UCSD-AML1 (cell line): ENCODE measurements at regions not wholly inside any gene's neighbourhood (a gene's known extent, or its start where the extent isn't known, plus 50 kb on each side); places are given as distances from the start of the nearest gene placed in this dataset.

Source experiments
- DNase-seq: peaks from one replicate; lab custom pipeline; 2025; ENCODE audit not compliant: unreplicated experiment; lab: John Stamatoyannopoulos, UW

- no peak for DNase-seq
These were observed 214.7 kb downstream of the QDPR start for GRCh38 chr4:17296921-17297890.

GRCh38 chr4:17293901-17294300 lies 218.0 kb downstream of the QDPR start:
- DNase-seq: no peak

- no peak for DNase-seq
These were observed 223.7 kb downstream of the QDPR start for GRCh38 chr4:17288151-17288550.

DNA sequence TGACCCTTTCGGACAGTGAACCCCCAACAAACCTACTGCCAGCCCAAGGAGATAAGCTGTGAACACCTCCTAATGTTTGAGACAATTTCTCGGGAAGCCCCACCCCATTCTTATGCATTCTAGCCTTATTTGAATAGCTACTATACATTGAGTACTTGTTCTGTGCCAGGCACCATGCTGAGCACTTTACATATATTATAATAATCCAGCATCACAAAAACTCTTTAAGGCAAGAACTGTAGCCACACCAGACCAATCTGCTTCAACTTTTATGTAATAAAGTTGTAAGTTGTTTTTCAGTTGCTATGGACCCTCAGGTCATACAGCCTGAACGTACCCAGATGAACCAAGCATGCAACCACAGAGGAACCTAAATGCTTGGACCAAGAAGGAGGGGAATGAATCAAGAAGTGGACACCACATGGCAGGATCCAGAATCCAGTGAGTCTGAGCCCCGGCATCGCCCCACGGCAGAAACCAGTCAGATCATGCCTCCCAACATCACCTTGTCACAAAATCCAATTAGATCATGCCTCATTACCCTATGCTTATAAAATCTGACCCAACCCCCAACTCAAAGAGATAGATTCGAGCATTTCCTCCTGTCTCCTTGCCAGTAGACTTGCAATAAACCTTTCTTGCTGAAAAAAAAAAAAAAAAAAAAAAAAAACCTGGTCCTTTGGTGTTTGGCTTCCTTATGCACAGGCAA lies 225.0 kb downstream of the QDPR start:
- DNase-seq: no peak

- DNase-seq: no peak
These were observed 226.1 kb downstream of the QDPR start for GRCh38 chr4:17285747-17286146.

- DNase-seq: no peak
These were observed 227.3 kb downstream of the QDPR start for GRCh38 chr4:17284323-17285175.

DNA sequence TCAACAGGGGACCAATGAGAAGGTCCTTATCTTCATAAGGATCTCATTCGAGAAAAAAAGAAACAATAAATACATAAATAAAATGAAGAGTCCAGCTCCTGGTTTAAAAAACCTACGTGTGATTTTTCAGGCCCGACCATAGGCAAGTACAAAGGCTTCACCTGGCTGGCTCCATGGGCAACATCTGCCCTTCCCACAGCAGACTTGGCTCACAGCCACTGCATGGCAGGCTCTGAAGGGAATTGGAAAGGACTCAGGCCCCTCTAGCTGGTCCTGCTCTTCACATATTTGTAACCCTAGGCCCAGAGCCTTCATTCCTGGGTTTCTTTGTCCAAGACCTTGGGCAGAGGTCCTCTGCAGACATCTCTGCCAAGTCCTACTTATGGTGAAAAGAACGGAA lies 228.1 kb downstream of the QDPR start:
- no peak for DNase-seq

GRCh38 chr4:17283251-17283650 lies 228.6 kb downstream of the QDPR start:
- DNase-seq: no peak

DNA sequence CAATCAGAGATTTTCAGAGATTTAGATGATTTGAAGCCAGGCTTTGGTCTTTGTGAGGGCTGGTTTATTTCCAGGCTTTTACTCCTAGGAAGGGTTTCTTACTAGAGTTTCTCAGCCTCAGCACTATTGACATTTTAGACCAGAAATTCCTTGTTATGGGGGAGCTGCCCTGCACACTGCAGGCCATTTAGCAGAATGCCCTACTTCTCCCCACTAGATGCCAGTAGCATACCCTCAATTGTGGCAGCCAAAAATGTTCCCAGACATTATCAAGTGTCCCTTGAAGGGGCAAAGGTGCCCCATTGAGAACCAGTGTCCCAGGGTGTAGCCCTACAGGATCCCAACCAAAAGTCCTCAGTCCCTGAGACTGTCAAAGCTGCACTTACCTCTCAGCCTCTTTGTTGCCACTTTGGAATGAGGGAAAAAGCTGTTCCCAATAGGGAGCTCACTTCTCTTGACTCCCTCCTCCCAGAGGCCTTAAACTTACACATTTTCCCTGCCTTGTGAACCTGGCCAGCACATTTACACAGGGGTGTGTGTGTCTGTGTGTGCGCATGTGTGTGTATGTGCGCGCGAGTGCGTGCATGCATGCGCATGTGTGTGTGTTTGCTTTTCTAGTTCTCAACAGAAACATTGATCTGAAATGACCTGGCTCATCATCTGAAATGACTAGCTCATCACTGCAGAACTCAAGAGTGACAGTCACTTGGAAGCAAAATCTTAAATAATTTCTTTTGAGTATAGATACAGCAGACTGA lies 231.4 kb downstream of the QDPR start:
- DNase-seq: no peak

GRCh38 chr4:17276776-17277175 lies 235.1 kb downstream of the QDPR start:
- no peak for DNase-seq

DNA sequence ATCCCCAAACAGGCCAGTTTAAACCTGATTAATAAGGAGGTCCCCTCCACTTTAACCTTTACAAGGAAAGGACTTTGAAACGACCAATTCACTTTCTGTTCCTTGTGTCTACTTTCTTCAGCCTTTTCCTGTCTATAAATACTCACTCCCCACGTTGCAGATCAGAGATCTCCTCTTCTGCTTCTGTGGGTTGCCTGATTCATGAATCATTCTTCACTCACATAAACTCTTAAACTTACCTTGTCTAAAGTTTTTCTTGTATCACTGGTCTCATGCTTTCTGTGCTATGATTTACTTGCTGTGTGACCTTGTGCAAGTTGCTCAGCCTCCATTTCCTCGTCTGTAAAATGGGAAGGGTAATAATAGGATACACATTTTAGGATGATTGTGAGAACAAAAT lies 236.1 kb downstream of the QDPR start:
- no peak for DNase-seq

DNA sequence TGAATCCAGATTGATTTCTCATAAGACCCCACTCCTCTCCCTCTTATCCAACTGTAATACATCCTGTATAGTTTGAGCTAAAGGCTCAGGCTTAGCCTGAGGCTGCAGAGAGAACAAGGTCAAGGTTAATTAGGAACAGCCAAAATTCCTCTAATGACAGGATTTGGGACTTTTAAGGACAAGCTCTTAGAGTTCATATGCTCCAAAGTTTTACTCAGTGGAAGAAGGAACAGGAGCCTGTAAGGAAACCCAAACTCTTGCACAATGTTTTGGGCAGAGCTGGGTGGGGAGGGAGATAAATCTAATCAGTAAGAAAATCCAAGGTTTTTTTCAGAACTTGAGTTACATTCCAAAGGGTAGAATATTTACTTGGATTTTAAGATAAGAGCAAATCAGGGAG lies 238.8 kb downstream of the QDPR start:
- DNase-seq: no peak

DNA sequence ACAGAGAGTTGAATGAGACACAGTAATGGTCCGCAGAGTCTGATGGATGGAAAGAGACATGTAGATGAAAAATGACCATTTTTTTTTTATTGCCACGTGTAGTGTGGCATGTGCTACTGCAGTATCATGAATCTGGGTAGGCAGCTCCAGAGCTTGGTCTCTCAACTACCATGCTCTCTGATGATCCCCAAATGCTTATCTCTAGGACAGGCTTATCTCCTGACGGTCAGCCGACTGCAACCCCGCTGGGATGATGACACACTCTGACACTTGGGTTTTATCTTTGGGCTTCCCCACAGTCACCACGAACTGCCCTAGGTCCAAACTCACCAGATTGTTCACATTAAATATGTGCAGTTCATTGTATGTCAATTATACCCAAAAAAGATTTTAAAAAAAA lies 239.7 kb downstream of the QDPR start:
- DNase-seq: no peak

- no peak for DNase-seq
These were observed 246.2 kb downstream of the QDPR start for GRCh38 chr4:17265653-17266052.

DNA sequence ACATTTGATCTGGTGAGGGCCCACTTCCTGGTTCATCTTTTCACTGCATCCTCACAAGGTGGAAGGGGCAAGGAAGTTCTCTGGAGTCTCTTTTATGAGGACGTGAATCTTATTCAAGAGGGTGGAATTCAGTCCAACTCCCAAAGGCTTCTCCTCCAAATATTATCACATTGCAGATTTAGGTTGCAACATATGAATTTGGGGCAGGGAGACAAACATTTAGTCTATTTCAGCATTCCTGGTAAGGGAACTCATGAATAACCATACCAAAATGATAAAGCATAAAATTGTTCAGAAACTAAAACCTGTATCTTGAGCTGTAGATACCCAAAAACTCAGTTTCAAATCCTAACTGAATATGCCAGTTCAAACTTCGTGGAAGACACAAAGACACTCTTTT lies 246.8 kb downstream of the QDPR start:
- no peak for DNase-seq

DNA sequence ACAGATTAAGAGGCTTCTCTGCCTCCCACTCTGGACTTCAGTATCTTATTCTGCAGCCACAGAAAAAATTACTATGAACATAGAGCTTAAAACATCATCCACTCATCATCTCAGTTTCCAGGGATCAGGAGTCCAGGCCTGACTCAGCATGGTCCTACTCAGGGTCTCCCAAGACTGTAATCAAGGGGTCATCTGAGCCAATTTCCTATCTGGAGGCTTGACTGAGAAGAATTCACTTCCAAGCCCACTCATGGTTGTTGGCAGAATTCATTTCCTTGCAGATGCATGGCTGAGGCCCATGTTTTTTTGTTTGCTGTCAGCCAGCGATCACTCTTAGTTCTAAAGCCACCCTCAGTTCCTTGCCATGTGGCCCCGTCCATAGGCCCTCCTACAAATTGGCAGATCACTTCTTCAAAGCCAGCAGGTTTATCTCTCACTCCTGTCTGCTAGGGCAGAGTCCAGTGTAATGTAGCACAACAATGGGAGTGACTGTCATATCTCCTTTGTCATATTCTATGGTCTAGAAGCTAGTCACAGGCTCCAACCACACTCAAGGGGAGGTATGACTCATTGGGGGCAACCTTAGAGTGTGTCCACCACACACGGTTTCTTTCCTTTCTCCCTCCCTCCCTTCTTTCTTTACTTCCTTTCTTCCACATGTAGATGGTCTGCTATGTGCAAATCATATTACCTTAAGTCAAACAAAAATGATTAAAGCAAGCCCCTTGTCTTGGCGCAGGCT lies 251.6 kb downstream of the QDPR start:
- no peak for DNase-seq

- no peak for DNase-seq
These were observed 253.8 kb downstream of the QDPR start for GRCh38 chr4:17258106-17258505.

DNA sequence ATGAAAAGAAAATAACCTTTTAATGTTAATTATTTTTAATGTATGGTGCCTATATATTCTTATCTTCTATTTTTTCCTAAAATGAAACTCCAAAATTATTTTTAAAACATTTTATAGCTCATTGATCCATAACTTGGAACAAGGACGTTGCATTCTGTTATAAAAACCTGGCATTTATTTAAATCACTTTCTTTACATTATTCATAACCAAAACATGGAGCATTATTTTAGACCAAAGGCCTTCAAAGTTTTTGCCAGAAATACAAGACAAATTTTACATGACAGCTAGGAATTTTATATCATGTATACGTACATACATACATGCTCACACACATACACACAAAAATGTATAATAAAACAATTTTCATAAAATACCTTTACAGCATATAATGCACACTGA lies 259.8 kb downstream of the QDPR start:
- DNase-seq: no peak

DNA sequence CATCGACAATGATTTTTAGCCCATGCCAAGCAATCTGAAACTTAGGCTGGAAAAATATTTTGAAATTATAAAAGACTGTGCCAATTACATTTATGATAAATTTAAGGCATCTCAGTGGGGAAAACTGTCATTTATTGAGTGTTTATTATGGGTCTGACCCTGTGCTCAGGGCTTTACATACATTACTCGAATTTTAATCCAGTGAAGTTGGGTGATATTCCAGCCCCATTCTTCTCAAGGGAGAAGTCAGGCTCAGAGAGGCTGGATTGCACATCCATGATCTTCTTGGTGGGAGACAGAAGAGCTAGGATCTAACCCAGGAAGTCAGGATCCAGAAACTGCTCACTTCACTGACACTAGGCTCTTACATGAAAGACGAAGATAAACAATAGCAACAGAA lies 260.8 kb downstream of the QDPR start:
- DNase-seq: no peak

DNA sequence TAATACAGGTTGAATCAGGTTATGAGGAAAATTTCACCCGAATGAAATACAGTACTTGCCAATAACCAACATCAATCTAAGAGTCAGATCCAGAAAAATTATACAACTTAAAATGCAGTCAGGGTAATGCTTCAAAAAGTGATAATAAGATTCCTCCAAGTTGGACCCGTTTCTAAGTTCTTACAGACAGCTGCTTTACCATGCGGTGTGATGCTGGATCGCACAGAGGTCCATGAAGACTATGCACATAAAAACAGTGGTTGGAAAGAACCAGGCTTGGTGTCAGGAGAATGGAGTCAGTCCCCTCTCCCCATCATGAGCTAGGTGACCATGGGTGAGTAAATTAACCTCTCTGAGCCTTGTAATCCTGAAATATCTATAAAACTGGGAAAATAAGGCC lies 261.3 kb downstream of the QDPR start:
- no peak for DNase-seq
